HG03442 (cell line): ENCODE measurements at regions not wholly inside any gene's neighbourhood (a gene's known extent, or its start where the extent isn't known, plus 50 kb on each side); places are given as distances from the start of the nearest gene placed in this dataset.
"Not testable (repeated sequence)": the region's sequence is repeated elsewhere in the genome, so short reads cannot be mapped to it uniquely, and the experiment has no call there.

ENCODE experiments used
- ATAC-seq: cut with Tn5 transposase; IDR thresholded peaks from one replicate; pipeline ENCODE4 v1.9.1; 2021; ENCODE audit warnings: mild to moderate bottlenecking, moderate library complexity; ENCODE audit not compliant: unreplicated experiment

DNA sequence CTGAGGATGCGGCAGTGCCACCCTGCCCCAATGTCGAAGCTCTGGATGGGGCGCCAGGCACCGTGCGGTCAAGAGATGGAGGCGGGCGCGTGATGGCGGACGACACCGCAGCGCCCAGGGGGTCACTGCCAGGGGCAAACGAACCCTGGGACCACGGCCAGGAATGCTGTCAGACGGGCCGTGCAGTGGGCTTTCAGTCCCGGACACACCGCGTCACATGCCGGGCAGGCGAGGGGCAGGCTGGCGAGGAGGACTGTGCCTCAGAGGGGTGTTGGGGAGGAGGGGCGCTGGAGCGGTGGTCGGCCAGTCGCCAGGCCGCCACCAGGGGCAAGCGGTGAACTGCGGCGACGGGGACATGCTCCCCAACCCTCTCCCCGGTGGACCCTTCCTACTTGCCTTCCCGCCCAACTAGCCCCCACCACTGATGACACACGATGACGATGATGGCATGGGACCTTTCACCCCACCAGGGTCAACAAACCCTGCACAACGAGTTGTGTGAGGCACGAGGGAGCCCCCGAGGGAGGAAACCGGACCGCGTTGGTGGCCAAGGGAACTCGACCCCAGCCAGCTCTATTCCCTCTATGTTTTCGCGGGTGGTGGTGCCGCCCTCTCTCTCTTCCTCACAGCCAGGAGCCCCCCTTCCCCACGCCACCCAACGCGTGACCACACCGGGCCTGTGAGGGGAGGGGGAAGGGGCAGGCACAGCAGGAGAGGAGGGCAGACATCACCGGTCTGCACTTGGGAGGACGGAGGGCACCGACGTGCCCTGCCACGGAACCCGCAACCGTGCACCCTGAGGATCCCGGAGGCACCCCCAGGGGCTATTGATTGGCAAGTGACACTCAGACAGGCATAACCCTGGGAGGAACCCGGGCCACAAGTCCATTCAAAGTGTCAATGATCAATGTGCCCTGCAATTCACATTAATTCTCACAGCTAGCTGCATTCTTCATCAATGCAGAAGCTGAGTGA is 1960.9 kb upstream of the DEFB115 start:
- ATAC-seq = no peak

DNA sequence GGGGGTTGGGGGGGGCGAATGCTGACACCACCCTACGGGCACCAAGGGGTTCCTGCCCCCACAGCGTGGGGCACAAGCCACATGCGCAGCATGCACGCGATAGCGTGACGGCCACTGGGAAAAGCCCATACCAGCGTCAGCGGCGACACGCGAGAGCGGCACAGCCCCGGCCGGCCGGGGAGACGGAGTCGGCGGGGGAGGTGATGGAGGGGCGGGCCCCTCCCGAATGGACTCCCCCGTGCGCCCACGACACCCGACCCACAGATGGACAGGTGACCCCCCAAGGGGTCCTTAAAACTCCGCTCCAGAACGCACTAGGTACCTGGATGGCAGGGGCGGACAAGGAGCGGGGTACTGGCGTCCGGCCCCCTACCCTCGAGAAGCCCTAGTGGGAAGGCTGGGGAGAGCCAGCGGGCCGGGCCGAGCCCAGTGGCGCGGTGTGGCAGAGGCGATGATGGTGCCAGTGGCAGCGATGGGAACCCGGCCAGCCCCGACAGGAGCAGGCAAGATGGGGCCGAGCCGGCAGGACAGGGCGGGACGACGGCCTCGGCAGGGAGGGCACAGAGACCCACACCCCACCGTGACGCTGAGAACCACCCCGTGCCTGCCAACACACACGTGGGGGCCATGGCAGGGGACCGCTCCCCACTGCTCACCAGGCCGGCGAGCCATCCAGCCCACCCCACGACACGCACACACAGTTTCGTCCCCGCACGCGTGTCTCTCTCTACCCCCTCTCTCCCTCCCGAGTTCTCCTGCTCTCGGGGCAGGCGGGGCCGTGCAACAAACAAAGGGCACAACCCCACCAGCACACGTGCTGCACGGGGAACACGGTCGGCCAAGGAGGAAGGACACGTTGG is 1959.8 kb upstream of the DEFB115 start:
- no peak for ATAC-seq

DNA sequence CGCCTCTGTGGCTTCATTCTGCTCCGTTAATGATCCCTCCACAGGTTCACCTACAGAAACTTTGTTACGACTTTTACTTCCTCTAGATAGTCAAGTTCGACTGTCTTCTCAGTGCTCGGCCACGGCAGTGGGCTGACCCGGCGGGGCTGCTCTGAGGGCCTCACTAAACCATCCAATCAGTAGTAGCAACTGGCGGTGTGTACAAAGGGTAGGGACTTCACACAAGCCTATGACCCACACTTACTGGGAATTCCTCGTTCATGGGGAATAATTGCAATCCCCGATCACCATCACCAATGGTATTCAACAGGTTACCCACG is 1959.2 kb upstream of the DEFB115 start:
- no peak for ATAC-seq

DNA sequence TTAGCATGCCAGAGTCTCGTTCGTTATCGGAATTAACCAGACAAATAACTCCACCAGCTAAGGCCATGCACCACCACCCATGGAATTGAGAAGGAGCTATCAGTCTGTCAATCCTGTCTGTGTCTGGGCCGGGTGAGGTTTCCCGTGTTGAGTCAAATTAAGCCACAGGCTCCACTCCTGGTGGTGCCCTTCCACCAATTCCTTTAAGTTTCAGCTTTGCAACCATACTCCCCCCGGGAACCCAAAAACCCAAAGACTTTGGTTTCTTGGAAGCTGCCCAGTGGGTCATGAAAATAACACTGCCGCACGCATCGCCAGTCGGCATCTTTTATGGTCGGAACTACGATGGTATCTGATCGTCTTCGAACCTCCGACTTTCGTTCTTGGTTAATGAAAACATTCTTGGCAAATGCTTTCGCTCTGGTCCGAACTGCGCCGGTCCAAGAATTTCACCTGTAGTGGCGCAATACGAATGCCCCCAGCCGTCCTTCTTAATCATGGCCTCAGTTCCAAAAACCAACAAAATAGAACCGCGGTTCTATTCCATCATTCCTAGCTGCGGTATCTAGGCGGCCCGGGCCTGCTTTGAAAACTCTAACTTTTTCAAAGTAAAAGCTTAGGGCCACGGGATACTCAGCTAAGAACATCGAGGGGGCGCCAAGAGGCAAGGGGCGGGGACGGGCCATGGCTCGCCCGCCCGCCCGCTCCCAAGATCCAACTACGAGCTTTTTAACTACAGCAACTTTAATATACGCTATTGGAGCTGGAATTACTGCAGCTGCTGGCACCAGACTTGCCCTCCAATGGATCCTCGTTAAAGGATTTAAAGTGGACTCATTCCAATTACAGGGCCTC is 1958.5 kb upstream of the DEFB115 start:
- ATAC-seq = no peak

DNA sequence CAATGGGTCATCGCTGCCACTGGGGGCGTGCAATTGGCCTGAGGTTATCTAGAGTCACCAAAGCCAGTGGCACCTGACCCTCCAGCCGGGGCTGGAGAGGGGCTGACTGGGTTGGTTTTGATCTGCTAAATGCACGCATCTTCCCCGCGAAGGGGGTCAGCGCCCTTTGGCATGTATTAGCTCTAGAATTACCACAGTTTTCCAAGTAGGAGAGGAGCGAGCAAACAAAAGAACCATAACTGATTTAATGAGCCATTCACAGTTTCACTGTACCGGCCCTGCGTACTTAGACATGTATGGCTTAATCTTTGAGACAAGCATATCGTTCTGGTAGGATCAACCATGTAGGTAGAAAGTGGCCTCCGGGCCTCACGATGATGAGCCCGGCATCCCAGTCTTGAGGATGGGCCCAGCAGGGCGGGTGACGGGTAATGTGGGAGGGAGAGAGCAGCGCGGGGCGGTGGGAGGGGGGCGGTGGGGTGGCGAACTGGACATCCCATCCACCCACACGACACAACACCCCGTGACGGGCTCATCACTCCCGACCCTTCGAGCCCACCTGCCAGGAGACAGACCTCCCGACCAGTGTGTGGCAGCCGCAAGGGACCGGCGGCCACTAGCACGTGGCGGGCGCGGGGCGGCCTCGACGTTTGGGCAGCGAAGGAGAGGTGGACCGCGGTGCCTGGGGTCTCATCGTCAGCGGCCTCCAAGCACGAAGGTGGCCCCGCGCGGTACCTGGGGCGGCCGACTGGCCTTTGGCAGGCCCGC is 1957.5 kb upstream of the DEFB115 start:
- no peak for ATAC-seq

DNA sequence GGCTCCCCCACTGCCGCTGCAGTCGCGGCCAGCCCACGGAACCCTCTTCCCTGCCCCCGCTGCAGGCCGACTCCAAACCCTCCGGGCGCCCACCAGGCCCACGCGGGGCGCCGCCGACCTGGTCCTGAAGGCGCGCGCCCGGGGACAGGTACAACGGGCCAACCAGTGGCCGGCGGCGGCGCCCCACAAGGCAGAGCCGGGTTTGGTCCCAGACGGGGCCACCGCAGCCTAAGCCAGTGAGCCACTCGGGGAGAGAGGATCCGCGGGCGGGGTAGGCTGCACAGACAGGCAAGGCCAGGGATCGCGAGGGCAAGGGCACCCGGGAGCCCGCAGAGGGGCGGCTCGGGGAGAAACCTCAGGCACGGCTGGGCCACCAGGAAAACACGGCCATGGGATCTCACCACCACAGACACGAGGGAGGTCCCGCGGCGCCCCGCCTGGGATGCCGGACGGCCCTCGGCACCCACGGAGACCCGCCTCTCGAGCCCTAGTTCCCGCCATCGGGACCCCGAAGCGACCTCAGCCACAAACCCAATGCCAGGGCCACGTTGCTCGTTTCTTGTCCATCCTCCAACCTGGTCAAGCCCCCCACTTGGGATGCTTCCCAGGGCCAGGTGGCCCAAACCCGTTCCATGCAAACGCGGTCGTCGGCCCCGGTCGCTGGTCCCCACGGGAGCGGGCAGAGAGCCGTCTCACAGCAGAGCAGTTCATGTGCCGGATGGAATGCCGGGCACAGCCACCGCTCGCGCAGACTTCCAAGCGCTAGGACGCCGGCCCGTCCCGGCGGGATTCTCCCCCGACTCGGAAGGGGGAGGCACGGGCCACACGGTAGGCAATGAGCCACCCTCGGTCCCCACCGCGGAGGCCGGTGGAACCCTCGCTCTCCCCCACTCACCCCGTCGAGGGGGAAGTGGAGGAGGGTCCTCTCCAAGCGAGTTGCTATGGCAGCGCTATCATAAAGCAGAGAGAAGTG is 1956.6 kb upstream of the DEFB115 start:
- no peak for ATAC-seq

DNA sequence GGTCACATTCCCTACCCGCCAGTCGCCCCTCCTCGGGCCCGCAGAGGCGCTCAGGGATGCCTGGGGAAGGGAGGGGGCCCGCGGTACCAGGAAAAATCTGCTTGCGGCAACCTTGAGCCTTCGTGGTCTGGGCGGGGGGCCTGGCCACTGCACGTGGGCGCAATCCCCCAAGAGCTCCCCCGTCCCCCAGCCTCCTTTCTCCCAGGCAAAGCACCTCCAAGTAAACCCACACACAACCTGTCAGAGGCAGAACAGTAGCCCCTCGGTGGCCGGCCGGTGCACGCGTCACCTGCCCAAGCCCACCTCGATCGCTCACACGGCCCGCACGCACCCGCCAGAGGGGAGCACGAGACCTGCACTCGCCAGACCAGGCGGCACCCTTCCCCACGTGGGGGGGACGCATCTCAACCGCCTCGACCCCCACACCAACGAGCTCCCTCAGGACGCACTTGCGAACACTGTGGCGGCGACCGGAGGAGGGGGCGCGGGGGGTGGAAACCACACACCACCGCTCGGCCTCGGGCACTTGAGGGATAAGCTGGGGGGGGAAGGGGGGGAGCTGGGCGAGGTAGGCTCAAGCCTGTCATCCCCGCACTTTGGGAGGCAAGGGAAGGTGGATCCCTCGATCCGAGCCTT is 1955.7 kb upstream of the DEFB115 start:
- ATAC-seq = no peak

DNA sequence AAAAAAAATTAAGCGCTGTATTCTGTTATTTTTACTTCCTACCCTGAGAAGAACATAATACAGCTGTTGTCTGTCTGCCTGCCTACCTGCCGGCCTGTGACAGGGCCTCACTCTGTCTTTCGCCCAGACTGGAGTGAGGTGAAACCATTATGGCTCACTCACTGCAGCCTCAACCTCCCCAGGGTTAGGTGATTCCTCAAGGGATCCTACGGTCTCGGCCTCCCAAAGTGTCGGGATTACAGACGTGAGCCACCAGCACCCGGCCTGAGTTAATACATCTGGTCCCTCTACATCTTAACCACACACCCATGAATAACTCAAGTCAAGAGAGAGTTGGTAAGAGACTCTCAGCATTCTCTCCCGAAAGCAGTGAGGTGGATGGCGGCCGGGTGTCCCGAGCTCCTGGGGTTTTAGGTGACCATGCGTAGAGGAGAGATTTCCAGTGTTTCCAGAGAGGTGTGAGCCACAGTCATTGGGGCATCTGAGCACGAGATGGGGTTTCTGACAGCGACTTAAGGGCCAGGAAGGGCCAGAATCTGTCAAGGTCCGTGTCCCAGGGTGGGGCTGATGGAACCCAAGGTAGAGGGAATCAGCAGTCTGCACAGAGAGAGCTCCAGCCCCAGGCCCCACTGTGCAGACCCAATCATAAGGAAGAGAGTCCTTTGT is 1954.4 kb upstream of the DEFB115 start:
- no peak for ATAC-seq

DNA sequence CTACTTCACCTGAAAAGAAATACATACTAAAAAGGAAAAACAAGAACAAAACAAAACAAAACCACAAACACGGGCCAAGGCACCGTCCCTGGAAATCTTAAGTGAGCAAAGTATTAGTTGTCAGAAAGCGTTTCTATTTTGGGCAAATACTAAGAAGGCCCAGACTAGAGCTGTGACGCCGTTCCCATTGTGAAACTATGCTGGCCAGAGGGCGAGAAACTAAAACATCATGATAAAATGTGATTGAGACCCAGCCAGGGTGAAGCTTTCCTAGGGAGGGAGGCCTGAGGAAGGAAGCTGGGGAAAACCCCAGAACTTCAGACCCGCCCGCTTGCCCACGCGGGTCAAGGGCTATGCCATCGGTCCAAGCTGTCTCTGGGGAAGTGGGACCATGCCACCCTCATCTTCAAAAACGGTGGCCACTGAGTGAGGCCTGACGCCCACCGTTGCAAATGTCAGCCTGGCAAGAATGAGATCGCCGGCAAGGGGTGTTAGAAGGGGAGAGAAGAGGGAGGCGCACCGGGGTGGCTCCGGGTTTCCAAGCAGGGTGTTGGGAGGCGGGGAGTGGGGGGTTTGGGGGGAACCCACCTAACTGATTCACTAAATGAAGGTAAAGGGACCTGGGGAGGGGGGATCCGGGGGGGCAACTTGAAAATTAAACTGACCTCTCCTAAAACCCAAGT is 1950.9 kb upstream of the DEFB115 start:
- ATAC-seq = no peak

DNA sequence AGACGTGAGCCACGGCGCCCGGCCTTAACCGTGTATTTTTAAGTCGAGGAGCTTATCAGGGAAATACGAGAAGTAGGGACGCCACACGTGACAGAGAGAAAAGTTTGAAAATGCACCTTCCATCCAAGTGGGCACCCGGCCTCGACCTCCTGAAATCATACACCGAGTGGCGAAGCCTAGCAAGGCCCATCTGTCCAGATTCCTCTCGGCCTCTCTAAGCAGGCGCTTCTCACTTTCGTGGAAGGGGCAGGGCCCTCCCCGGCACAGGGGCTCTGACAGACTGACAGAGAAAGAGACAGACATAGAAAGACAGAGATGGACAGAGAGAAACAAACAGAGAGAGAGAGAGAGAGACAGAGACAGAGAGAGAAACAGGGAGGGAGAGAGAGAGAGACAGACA is 1950.0 kb upstream of the DEFB115 start:
- not testable (repeated sequence) for ATAC-seq

DNA sequence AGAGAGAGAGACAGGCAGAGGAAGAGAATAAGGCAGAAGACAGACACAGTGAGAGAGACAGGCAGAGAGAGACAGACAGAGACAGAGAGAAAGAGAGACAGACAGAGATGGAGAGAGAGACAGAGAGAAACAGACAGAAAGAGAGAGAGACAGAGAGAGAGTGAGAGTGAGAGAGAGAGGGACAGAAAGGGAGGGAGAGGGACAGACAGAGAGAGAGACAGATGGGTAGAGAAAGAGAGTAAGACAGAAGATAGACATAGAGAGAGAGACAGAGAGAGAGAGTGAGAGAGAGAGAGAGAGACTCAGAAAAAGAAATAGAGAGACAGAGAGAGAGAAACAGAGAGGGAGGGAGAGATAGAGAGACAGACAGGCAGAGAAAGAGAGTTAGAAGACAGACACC is 1948.5 kb upstream of the DEFB115 start:
- ATAC-seq = not testable (repeated sequence)

DNA sequence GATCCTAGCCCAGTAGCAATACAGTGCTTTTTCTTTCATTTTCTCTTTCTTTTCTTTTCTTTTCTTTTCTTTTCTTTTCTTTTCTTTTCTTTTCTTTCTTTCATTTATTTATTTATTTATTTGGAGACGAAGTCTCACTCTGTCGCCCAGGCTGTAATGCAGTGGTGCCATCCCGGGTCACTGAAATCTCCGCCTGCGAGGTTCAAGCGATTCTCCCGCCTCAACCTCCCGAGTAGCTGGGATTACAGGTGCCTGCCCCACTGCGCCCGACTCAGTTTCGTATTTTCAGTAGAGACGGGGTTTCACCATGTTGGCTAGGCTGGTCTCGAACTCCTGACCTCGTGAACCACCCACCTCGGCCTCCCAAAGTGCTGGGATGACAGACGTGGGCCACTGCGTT is 1948.0 kb upstream of the DEFB115 start:
- not testable (repeated sequence) for ATAC-seq

DNA sequence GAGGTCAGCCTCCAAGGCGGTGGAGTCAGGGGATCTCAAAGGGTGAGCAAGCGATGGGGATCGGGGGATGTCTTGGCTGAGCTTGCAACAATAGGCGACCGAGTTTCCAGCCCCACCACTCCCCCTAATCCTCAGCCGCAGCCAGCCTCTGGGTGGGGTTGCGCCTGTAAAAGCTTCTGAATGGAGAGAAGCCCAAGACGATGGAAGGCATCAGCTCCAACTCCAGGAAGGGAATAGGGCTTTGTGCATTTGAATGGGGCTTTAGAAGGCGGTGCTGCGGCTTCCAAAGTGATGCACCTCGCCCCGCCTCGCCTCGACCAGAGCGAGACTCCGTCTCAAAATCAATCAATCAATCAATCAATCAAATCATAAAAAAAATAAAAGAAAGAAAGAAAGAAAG is 1946.4 kb upstream of the DEFB115 start:
- ATAC-seq = not testable (repeated sequence)

DNA sequence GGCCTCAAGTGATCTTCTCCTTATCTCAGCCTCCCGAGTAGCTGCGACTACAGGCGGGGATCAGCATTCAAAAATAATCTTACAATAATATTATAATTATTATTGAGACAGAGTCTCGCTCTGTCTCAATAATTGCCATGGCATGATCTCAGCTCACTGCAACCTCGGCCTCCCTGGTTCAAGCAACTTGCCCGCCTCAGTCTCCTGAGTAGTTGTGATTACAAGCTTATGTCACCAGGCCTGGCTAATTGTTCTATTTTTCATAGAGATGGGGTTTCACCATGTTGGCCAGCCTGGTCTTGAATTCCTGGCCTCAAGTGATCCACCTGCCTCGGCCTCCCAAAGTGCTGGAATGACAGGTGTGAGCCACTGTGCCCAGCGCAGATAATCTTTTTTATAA is 1944.8 kb upstream of the DEFB115 start:
- ATAC-seq = not testable (repeated sequence)

DNA sequence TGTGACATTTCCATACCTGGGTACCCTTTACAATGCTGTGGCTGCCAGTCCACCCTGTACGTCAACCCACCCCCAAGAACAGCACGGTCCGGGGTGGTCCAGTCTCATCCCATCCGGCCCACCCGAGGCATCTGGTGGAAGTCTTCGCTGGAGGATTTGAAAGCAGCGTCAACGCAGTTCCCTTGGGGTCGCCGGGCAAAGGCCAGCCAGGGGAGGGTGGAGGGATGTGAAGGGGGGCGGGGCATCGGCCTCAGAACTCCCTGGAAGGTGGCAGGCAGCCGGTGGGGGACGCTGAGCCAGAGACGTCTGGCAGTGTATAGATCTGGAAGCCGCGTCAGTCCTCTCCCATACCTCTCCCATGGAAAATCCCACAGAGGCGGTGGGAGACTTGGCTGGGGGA is 1944.0 kb upstream of the DEFB115 start:
- ATAC-seq = no peak

DNA sequence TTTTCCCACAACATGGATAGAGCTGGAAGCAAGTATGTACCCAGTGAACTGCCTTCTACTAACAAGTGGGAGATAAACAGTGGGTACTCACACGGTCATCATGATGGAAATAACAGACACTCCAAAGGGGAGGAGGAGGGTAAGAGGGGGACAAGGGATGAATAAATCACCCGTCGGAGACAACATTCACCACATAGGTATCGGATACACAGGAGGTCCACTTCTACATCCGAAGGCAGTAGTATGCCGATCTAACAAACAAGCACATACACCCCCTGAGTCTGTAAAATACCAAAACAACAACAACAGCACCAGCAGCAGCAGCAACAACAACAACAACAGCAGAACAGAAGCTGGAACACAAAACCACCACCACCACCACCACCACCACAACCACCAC is 1943.2 kb upstream of the DEFB115 start:
- ATAC-seq = no peak

DNA sequence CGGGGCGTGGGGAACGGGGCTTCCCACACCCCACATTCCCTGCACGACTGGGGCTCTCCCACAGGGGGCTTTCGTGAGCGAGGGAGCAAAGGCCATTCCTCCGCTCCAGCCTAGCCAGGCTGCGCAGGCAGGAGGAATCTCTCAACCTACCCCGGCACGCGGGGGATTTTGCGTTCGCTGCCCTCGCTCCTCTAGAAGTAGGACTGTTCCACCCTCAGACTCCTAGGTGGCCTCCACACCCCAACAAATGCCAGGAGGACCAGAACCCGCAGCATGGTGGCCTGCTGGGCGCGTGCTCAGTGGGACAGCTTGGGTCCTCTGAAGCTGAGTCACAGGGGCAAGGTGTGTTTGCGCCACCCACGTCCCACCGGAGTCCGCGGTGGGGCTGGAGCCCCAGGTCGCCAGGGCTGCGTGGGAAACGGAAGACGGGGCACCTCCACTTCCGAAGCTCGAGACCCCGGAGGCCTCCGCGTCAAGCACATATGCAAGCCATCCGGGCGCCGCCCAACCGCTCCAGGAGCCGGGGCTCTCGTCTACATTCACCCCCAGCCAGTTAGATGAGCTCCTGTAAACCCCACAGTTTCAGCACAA is 1938.5 kb upstream of the DEFB115 start:
- ATAC-seq = no peak
